CD4-positive, alpha-beta T cell treated with Interleukin-10 for 1 hour (primary cell): ENCODE measurements at regions not wholly inside any gene's neighbourhood (a gene's known extent, or its start where the extent isn't known, plus 50 kb on each side); places are given as distances from the start of the nearest gene placed in this dataset.
"Not testable (repeated sequence)": the region's sequence is repeated elsewhere in the genome, so short reads cannot be mapped to it uniquely, and the experiment has no call there.

Source experiments
- DNase-seq: peaks from one replicate; pipeline ENCODE4 v3.0.0-alpha.2; 2020

DNA sequence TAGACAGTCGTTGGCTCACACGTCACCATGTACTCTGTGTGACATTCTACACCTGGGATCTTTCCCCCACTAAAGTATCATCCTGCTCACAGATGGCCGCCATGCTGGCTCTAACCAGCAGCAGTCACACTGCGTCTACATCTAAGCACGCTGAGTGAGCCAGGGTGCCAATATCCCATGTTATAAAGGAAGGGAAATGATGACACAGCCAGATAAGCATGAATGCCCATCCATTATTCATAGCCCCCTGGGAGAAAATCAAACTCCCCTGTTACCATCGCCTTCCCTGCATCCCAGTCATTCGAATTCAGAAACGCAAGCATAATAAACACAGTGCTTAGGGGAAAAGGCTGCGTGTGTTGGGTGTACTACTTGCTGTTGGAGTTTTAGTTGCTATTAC is 698.2 kb upstream of the AUTS2 start:
- no peak for DNase-seq

DNA sequence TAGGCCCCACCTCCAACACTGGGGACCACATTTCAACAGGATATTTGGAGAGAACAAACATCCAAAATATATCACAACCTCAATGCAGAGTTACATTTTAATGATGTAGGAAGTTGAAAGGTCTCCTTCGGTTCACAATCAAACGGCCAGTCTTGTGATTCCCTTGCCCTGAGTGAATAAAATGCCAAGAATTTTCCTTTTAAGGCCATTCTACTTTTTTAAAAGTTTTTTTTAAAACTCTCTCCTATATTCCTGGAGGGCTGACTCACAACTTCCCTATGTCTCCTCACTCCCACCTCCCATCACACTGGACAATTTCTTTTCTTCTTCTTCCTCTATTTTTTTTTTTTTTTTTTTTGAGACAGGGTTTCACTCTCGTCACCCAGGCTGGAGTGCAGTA is 693.6 kb upstream of the AUTS2 start:
- no peak for DNase-seq

DNA sequence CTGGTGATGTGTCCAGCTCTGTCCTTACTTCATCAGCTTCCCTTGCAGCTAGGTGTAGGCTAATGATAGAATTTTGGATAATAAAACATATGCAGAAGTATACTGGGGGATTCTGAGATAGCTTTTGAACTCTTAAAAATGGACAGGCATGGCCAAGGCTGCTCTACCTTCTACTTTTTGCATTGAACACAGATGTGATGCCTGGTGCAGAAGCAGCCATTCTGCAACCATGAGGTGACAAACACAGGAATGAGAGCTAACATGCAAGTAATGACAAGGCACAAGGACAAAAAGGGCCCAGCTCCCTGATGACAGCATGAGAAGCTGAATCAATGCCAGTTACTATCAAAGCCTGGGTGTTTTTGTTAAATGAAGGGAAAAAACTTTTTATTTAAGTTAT is 686.5 kb upstream of the AUTS2 start:
- no peak for DNase-seq

DNA sequence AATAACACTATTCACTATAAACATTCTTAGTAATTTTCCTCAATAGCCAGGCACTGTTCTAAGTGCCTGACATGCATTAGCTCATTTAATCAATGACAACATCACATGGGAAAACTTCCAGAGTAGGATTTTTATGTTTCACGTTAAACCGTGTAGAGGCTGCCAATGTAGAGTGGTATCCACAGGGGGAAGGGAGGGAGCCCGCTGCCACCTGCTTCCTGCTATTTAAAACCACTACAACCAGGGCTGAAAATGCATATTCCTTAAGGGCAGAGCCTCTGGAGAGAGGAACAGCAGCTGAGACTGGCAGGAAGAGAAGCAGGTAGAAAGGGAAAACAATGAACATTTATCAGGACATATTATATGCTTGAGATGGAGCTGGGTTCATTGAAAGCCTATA is 684.3 kb upstream of the AUTS2 start:
- DNase-seq = no peak

DNA sequence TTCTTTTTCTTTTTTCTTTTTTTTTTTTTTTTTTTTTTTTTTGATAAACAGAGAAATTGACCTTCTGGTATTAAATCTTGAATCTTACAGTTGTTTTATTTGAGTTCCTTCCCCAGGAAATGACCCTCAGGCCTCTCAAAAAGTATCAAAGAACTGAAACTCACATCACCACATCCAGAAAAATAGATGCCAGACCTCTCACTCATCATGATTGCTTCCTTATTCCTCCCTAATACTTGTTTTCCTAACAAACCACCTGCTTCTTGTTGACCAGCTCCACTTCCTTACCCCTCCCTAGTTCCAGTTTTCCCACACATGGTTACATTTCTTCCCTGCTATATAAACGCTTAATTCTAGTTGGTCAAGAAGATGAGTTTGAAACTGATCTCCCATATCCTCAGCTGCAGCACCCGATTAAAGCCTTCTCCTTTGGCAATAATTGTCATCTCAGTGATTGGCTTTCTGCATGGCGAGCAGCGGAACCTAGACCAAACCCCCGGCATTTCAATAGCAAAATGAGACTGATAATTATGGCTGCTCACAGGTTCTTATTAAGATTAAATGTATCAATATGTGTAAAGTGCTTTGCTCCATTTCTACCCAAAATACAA is 681.1 kb upstream of the AUTS2 start:
- no peak for DNase-seq

DNA sequence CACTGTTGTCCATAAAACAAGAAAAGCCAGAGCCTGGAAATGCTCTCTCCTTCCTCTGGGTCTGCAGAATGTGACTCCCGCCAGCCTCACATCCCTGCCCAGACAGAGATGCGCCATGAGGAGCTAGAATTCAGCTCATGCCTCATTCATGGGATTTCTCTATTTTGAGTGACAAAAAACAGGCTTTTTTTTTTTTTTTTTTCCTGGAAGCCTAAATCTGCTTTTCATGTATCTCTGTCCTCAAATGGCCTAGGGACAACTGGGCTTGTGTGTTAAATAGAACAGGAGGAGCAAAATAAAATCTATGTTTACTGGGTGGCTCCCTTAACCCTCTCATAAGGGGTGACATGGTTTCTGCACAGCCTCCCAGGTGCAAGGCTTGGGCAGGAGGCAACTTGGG is 679.7 kb upstream of the AUTS2 start:
- no peak for DNase-seq

DNA sequence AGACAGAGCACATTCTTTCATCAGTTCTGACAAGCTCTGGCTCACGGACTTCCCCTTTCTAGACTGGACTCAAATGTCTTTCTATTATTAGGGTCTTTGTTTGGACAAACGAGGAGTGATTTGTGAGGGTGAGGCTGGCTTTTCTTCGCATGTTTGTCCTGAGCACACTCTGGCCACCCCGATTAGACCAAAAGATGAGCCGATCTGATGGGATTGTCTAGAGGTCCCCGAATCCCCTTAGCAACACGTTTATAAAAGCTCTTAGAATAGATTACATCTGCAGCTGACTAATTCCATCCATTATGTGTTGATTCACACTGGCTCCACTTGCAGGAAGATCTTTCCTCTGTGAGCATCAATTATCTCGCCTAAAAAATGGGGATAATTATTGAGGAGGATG is 675.4 kb upstream of the AUTS2 start:
- DNase-seq = no peak

DNA sequence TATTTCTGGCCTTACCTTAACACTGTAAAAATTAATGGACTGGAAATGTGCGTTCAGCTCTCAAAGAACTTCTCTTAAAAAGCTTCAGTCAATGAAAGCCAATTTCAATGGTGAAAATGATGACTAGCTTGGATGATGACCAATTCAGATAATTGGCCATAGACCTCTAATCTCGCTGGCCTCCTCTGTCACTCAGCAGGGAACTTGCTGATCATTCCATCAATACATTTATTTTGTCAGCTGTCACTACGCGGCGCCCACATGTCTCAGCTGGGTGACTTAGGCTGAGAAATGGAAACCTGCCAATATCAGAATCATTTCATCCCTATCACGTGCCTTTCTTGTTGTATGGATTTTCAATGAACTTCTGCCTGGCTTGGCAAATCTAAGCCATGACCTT is 673.0 kb upstream of the AUTS2 start:
- DNase-seq = no peak

DNA sequence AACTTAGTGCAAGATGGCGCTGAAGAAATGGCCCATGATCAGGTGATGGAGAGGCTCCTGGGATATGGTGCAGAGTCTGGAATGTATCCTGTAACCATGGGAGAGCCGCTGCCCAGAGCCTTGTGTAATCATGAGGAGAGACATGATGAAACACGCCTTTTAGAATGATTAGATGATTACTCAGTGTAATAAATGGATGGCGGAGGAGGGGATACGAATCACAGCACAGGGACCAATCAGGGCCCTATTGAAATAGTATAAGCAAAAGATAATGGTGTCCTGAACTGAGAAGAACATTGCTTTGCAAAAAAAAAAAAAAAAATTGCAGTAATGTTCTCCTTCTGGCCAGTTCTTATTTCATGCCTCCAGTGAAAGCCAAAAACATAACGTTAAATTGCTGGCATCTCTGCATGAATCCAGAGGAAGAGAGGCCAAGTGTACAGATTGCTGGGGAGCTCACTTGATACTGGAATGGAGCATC is 668.5 kb upstream of the AUTS2 start:
- DNase-seq = no peak

DNA sequence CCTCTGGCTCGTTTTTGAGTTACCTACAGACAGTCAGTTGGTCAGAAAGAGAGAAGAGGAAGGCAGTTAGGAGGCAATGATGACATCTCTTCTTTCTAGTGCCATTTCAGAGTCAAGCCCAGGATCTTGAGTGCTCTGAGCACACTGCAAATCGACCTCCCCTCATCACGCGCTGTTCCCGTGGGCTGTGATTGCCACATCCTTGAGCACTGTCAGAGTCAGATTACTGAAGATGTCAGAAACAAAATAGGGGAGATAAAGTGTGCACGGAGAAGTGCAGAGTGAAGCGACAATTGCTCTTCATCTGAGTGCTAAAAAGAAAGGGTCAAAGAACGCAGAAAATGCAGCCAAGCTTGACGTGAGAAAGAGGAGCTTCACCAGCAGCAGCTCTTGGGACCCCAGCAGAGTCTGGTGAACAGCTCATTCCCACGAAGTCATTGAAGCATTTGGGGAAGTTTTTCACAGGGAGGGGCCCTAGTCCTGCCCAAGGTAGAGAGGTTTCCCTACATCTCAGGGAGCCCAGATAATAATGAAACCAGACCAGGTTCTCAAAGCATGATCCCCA is 661.7 kb upstream of the AUTS2 start:
- DNase-seq = no peak

DNA sequence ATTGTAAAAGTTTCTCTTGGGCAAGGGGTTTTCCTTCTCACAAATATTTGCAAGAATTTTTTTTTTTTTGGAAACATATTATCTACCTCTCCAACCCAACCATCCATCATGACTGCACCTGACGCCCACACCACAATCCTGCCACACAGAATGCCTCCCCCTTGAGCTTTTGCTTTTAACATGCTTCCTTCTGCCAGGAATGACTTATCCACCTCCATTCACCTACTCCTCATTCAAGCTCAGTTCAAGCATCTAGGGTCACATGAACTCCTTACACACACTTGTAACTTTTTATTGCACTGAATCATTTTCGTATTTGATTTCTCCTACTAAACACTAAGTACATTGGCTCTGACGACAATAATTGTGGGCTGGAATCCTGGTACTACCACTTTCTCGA is 660.1 kb upstream of the AUTS2 start:
- no peak for DNase-seq

DNA sequence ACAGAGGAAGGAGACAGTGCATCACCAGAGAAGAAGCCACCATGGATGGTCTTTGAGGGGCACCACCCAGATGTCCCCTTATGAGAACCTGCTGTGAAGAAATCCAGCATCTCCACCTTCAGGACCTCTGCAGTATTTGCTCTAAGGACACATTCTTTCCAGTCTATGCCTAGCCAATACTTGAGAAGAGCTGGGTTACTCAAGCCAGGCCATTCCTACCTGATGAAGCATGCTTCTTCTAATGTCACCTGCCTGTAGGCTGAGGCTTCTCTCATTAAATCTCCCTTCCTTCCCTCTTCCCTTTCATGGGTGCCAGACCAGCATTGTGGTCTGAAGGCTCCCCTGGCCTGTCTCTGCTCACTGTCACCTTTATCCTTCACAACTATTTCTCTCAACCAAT is 654.5 kb upstream of the AUTS2 start:
- DNase-seq = no peak

DNA sequence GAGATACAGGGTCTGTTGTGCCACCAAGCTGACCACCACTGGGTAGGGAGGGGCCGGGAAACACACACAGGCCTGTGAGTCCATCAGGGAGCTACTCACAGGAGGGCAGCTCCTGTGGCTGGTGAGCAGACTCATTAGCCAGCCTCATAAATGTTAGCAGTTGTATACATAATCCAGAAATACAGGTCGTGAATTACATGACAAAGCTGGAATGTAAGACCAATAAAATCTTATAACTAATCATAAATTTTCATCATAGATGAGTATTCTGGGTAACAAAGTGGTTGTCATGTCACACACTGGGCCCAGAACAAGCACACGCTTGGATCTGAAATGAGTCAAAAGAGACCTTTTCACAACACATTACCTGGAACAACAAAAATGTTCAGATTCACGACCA is 642.6 kb upstream of the AUTS2 start:
- no peak for DNase-seq

DNA sequence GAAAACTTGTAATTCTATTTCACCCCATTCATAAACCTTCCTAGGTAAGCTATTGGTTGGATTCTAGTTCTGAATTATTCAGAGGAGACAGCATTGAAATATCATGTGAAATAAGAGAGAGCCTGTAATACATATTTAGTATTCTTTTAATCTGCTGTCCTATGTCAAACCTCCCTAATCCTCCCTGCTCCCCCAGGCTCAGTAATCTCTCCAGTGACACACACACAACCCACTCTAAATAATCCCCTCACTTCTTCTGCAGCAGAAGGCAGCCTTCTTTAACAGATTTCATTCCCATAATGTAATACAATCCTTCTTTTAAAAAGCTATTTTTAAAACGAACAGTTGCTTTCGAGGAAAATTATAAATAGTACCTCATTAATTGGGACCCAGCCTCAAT is 639.7 kb upstream of the AUTS2 start:
- no peak for DNase-seq

DNA sequence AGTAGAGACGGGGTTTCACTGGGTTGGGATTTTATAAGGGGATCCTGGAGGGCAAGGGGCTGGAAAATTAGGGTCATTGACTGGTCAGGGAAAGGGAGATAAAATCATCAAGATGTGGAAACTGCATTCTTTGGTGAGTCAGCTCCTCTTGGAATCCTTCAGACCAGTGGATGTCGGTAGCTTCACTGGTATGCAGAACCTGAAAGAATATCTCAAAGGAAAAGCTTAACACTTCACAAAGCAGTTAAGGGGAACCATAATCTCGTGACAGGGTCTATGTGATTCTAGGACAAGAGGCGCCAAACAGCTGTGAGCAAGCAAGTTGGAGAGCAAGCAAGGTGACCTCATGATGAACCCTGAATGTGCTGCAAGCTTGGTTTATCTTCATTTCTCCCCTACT is 634.7 kb upstream of the AUTS2 start:
- no peak for DNase-seq

DNA sequence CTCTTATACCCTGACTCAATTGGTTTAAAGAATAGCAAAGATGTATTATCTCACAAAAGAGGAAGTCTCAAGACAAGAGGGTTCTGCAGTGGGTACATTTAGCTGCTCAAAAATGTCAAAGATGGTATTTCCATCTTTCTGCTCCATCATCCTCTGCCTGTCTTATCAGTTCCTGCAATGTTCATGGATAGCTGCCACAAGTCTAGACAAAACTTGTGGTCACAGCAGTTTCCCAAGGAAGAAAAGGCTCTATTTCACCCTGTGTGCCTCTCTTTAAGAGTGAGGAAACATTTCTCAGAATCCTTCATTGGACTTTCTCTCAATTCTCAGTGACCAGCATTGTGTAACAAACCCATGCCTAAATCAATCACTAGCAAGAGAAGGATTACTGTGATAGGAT is 634.2 kb upstream of the AUTS2 start:
- DNase-seq = no peak

DNA sequence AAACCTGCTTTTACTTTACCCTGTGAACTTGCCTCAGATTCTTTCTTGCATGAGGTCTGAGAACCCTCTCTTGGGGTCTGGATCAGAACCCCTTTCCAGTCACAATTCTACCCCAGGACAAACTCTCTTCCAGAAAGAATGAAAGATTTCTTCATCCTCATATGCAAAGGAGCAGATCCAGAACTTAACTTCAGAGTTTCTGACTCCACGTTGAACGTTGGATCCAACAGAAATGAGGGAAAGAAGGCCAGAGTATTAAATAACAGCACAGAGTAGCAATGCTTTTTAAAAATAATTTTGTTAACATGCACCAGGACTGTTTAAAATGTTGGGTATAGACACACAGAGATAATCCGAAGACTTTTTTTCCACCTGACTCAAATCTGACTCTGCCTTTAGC is 632.9 kb upstream of the AUTS2 start:
- no peak for DNase-seq

DNA sequence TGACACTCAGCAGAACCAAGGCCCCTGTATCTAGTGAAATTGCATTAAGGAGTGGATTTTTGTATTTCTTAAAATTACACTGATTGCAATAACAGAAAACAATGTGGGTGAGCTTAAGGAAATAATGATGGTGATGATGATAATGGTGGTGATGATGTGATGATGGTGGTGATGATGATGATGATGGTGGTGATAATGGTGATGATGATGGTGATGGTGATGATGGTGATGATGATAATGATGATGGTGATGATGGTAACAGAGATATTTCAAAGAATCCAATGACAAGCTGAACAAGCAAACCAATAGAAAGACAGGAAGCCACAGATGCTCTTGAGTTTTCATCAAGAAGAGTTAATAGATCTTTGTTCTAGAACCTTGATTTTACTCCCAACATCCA is 630.7 kb upstream of the AUTS2 start:
- no peak for DNase-seq

DNA sequence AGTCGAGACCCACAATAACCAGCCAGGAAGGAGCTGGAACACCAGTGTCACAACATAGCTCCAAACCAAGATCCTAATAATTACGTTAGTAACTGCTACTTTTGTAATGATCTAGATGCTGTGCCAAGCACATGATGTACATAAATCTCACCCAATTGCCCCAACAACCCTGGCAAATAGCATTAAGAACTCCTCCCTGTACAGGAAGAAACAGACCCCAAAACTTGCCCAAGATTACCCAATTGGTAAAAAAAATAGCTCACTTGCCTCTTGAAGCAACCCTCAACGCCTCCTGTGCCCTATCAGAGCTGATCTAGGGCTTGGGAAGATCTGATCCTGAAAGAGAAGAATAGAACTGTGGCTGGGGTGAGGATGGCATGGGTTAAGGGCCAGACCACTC is 628.7 kb upstream of the AUTS2 start:
- DNase-seq = no peak

DNA sequence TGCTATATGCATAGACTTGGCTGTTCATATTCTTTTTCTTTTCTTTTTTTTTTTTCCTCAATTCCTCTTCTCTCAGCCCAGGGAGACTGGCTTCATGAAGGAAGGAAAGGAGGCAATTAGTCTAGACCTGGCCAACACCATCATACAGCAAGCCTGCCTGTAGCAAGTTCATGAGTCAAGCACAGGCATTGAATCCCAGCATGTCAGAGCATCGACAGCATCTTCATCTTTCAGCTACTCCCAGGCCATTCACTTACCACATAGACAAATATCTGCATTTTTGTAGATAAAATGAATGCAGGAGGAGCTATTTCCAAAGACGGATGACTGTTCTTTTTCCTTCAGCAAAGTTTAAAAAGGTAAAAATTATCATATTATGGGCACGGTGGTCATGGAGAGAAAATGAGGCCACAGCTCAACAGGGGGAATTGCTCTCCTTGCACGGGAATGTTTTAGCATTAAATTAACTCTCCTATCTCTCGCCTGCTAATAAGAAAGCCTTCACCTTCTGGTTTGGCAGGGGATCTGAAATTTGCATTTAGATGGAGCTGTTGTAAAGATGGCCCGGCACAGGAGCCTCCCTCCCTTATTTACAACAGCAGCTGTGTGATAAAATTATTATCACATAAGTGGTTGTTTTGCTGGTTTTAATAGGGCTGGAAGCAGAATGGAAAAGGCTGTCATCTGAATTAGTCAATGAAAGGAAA is 626.5 kb upstream of the AUTS2 start:
- no peak for DNase-seq

DNA sequence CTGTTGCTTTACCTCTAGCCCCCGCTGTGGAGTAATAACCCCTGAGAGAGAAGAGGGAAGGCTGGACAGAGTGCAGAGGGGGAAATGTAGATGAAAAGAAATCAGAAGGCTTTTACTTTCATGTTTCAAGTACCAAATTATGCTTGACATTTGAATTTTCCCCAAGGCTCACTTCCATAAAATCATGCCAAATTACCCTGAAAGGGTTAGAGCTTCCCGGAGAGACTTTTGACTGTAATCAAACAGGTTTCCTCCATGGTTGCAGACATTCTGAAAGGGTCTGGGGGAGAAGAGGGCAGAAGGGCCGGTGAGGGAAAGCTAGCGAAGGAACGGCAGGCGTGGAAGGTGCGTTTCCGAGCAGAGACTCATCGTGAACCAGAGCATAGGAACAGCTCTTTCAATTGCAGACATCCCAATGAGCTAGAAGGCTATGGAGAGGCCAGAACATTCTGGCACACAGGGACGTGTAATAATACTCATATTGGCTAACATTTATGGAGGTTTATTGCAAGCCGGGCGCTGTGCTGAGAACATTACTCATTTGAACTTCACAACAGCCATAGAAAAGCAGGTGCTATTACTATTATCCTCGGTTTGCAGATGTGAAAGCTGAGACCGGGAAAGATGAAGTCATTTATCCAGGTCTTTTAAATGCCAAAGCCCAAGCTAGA is 620.8 kb upstream of the AUTS2 start:
- DNase-seq = no peak

DNA sequence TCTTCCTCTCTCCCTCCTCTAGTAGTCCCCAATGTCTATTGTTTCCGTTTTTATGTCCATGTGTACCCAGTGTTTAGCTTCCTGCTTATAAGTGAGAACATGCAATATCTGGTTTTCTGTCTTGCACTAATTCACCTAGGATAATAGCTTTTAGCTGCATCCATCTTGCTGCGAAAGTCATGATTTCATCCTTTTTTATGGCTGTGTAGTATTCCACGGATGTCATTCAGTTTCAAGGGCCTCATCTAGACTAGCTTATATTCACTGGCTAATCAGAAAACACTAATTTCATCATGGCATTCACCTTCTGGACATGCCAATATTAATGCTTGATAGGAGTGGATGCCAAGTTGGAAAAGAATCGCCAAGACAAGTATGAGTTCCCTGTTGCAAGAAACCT is 619.6 kb upstream of the AUTS2 start:
- no peak for DNase-seq

DNA sequence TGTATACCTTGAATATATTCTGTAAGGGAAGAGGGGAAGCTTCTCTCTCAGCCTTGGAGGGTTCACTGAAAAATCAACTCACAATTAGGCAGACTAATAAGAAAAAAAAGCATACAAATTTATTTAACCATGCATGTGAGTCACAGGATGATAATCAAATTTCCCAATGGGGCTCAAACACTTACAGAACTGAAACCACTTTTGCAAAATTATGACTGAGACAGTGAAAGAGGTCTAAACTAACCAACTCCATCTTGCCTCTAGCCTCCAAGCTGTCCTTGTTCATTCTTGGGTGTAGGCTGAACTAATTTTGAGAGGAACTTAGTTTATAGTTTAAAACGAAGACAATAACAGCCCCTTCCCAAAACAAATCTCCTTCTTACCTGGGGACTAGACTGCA is 618.3 kb upstream of the AUTS2 start:
- no peak for DNase-seq

DNA sequence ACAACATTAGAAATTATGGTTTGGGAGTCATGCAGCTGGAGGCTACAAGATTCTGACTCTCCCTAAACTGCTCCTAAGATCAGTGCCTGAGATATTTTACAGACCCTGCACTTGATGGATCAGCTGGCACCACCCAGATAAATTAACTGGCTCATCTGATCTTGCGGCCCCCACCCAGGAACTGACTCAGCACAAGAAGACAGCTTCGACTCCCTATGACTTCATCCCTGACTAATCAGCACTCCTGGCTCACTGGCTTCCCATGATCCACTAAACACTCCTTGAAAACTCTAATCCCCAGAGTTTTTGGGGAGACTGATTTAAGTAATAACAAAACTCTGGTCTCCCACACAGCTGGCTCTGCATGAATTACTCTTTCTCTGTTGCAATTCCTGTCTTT is 617.8 kb upstream of the AUTS2 start:
- DNase-seq = not testable (repeated sequence)
